Activated T-helper 2 cell treated with anti-CD3 and anti-CD28 coated beads, Interferon-gamma antibody, Interleukin-2, Interleukin-4, amounts not matched to agents 10 μg/mL and 5 μg/mL and 100 μg/mL, durations not matched to agents 14 hours and 24 hours and 36 hours (primary cell): ENCODE measurements at regions not wholly inside any gene's neighbourhood (a gene's known extent, or its start where the extent isn't known, plus 50 kb on each side); places are given as distances from the start of the nearest gene placed in this dataset.

Experiments used
- DNase-seq: peaks from one replicate; pipeline ENCODE4 v3.0.0; 2021; ENCODE audit warnings: low spot score
- H3K27ac Mint-ChIP-seq: one replicate; pipeline ENCODE4 v1.8.0; 2021; ENCODE audit warnings: mixed read lengths
- H3K27me3 Mint-ChIP-seq: one replicate; pipeline ENCODE4 v1.8.0; 2021; ENCODE audit warnings: low read depth, mixed read lengths
- H3K36me3 Mint-ChIP-seq: one replicate; pipeline ENCODE4 v1.8.0; 2021; ENCODE audit warnings: low read depth, mixed read lengths
- H3K4me1 Mint-ChIP-seq: one replicate; pipeline ENCODE4 v1.8.0; 2021; ENCODE audit warnings: low read depth, mixed read lengths
- H3K4me3 Mint-ChIP-seq: one replicate; pipeline ENCODE4 v1.8.0; 2021; ENCODE audit warnings: low read depth, mild to moderate bottlenecking, moderate library complexity, mixed read lengths
- H3K9me3 Mint-ChIP-seq: one replicate; pipeline ENCODE4 v1.8.0; 2021; ENCODE audit warnings: mixed read lengths
- intact Hi-C: fragments of 100-400 bp; cut with micrococcal nuclease; formaldehyde crosslinking; loops from one replicate; pipeline ENCODE4 v1.15.1; 2023

DNA sequence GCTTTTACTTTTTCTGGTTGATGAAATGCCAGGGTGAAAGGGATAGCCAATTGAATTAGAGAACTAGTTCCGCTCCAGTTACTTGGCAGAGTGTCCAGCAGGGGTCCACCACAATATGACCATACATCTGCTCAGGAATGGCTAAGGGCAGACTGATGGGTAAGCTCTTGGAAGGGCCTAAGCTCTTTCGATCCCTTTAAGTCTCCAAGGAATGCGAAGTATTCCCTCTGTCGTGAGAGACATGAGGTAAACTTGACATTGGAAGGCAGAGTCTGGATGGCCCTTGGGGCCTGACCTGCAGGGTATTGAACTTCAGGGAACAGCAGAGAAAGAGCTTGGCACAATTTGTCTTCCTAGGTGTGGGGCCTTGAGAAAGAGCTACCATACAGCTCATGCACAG lies 805.8 kb downstream of the PLOD2 start:
- no peak overlapping the region for H3K27ac Mint-ChIP-seq

DNA sequence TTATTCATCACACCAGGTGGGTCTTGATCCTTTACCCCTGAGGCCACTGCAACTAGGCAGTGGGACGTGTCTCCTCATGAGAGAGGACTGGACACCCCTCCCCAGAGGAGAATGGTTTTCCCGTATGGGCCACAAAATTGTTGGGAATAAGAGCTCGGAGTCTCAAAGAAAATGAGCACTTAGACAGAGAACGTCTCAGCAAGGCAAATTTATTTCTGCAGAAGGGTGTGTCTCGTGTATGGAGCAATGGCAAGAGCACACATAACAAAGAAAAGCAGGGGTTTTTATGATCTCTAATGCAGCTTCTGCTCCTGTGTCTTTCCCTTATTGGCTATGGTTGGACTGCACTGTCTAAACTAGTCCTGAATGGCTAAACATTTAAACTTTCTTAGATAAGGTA lies 803.5 kb downstream of the PLOD2 start:
- Mint-ChIP-seq H3K4me1 (no peaks in the 10 kb centered on the region), H3K36me3 (no peaks in the 10 kb centered on the region), H3K4me3 (no peak overlapping the region)

More for the DNA sequence above, 805.8 kb downstream of the PLOD2 start:
- intact Hi-C loops: no loop called here
- peaks cover 37% of the 10 kb centered on the region for H3K9me3 Mint-ChIP-seq
- no peak for DNase-seq
- no peaks in the 10 kb centered on the region for H3K36me3 Mint-ChIP-seq
- H3K4me3 Mint-ChIP-seq: no peak overlapping the region
- H3K27me3 Mint-ChIP-seq: no peaks in the 10 kb centered on the region
- H3K4me1 Mint-ChIP-seq: no peaks in the 10 kb centered on the region

DNA sequence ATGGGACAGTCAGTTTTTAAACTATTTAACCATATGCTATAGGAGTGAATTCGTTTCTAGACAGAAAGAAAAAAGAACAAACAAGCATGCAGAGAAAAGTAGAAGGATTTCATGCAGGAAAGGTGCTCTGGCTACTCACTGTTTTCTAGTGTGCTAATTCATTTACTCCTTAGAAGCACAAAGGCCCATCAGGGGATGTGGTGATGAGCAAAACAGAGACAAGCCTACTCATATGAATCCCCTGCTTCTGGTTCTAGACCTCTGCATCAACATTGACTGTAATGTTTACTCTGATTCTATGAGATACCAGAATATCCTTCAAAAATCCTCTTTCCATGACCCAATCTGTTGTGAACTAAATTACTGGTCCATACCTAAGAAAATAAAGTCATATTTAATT lies 801.9 kb downstream of the PLOD2 start:
- intact Hi-C loops: no loop called here
- no peak for DNase-seq
- H3K4me3 Mint-ChIP-seq: no peak overlapping the region
- H3K9me3 Mint-ChIP-seq: peaks cover 30% of the 10 kb centered on the region
- H3K36me3 Mint-ChIP-seq: no peaks in the 10 kb centered on the region
- H3K27ac Mint-ChIP-seq: no peak overlapping the region
- H3K27me3 Mint-ChIP-seq: no peaks in the 10 kb centered on the region
- H3K4me1 Mint-ChIP-seq: no peaks in the 10 kb centered on the region

More for the DNA sequence above, 803.5 kb downstream of the PLOD2 start:
- Mint-ChIP-seq H3K27ac (no peak overlapping the region), H3K27me3 (no peaks in the 10 kb centered on the region), H3K9me3 (peaks cover 37% of the 10 kb centered on the region)
- DNase-seq: no peak
- intact Hi-C loops: no loop called here

DNA sequence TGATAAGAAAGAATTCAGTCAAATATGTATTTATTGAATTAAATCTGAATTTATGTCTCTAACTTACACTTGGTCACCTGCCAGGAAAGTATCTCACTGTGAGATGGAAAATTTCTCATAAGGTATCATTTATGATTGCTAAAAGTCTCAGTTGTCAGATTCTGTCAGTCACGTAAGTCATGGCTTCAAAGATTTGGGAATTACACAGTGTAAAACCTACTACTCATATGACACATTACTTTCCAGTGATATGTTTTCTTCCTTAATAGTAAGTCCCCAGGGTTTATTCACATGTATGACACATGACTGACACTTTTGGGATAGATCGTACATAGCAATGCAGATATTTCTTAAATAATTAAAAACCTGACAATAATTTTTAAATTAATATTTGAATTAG lies 792.2 kb downstream of the PLOD2 start:
- Mint-ChIP-seq H3K4me3 (no peak overlapping the region), H3K27me3 (no peaks in the 10 kb centered on the region), H3K4me1 (no peaks in the 10 kb centered on the region), H3K9me3 (peaks cover 3% of the 10 kb centered on the region), H3K36me3 (no peaks in the 10 kb centered on the region), H3K27ac (no peak overlapping the region)
- DNase-seq: no peak
- intact Hi-C loops: no loop called here

DNA sequence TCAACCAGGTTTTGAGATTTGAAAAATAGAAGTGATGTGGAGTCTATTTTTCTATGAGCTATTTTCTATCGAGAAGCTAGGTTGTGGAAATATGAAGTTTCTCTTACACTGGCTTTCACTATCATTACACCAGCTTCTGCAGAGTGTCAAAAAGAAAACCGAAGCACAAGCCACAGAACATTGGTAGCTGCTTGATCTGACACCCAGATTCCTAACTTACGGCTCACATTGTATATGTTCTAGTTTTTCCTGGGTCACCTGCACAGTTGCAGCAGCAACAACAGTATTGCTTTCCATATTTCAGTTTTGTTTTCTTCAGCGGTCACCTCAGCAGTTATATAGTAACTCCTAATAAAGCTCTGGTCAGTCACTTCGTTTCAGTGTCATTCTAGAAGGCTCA lies 790.1 kb downstream of the PLOD2 start:
- no peak overlapping the region for H3K4me3 Mint-ChIP-seq
- no peak overlapping the region for H3K27ac Mint-ChIP-seq
- no peaks in the 10 kb centered on the region for H3K36me3 Mint-ChIP-seq
- no peaks in the 10 kb centered on the region for H3K4me1 Mint-ChIP-seq
- peaks cover 8% of the 10 kb centered on the region for H3K9me3 Mint-ChIP-seq
- H3K27me3 Mint-ChIP-seq: no peaks in the 10 kb centered on the region
- no peak for DNase-seq
- intact Hi-C loops: no loop called here

DNA sequence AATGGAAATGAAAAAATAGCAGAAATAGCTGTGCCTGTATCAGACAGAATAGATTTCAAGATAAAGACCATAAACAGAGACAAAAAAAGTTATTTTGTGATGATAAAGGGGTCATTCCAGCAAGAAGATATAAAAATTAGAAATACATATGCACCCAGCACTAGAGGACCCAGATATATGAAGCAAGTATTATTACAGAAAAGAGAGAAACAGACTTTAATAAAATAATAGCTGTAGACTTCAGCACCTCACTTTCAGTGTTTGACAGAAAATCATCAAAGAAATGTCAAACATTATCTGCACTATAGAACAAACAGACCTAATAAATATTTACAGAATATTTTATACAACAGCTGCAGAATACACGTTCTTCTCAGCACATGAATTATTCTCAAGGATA lies 783.7 kb downstream of the PLOD2 start:
- no peaks in the 10 kb centered on the region for H3K36me3 Mint-ChIP-seq
- no peak overlapping the region for H3K27ac Mint-ChIP-seq
- no peak overlapping the region for H3K4me3 Mint-ChIP-seq
- intact Hi-C loops: no loop called here
- no peaks in the 10 kb centered on the region for H3K27me3 Mint-ChIP-seq
- no peak for DNase-seq
- peaks cover 14% of the 10 kb centered on the region for H3K9me3 Mint-ChIP-seq
- no peaks in the 10 kb centered on the region for H3K4me1 Mint-ChIP-seq

DNA sequence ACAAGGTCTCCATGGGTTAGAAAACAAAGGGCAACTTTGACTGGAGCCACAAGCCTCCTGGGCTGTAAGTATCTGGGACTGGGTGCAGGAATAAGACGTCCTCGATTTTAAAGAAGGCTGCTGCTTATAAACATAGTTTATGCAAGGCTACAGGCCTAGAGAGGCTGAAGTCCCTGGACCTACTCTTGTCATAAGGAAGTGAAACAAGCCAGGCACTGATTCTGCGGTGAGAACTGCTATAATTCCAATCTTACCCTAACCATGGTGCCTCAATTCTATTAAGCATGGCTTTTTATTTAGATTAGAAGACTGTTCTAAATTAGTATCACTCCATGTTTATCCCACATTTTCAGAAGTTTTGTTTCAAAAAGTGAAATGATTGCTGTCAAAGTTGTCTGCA lies 777.6 kb downstream of the PLOD2 start:
- Mint-ChIP-seq H3K9me3 (peaks cover 8% of the 10 kb centered on the region), H3K27me3 (no peaks in the 10 kb centered on the region), H3K4me3 (no peak overlapping the region), H3K36me3 (no peaks in the 10 kb centered on the region), H3K4me1 (no peaks in the 10 kb centered on the region), H3K27ac (no peak overlapping the region)
- DNase-seq: no peak
- intact Hi-C loops: no loop called here

DNA sequence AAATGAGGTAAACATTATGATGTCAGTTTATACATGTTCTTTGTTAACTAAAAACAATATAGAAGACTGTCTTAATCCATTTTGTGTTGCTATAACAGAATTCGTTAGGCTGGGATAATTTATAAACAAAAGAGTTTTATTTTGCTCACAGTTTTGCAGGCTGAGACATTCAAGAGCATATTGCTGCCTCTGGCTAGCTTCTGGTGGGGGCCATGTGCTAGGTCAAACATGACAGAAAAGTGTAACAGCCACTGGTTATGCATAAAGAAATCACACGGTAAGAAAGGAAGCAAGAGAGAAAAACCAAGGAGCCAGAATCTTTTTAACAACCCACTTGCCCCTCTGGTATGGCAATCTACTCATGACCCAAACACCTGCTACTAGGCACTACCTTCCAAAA lies 776.7 kb downstream of the PLOD2 start:
- intact Hi-C loops: no loop called here
- Mint-ChIP-seq H3K27me3 (no peaks in the 10 kb centered on the region), H3K9me3 (peaks cover 14% of the 10 kb centered on the region), H3K36me3 (no peaks in the 10 kb centered on the region), H3K27ac (no peak overlapping the region), H3K4me3 (no peak overlapping the region), H3K4me1 (no peaks in the 10 kb centered on the region)
- no peak for DNase-seq

DNA sequence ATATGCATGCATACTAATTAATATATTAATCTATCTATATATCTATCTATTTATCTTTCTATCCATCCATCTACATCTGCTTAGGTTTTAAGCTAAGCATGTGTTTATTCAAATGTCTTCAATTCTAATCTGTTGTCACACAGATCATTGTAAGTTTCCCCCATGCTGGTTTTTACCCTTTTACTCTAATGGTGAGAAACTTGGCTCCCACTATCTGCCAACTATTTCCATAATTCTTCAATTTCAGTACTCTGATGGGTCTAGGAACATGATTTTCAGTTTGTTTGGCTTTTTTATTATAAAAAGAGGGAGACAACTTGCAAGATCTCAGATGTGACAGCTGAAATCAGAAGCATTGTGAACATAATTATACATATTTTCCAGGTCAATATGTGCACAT lies 773.8 kb downstream of the PLOD2 start:
- no peaks in the 10 kb centered on the region for H3K4me1 Mint-ChIP-seq
- no peak overlapping the region for H3K4me3 Mint-ChIP-seq
- DNase-seq: no peak
- H3K27ac Mint-ChIP-seq: no peak overlapping the region
- peaks cover 16% of the 10 kb centered on the region for H3K9me3 Mint-ChIP-seq
- intact Hi-C loops: no loop called here
- no peaks in the 10 kb centered on the region for H3K36me3 Mint-ChIP-seq
- no peaks in the 10 kb centered on the region for H3K27me3 Mint-ChIP-seq

DNA sequence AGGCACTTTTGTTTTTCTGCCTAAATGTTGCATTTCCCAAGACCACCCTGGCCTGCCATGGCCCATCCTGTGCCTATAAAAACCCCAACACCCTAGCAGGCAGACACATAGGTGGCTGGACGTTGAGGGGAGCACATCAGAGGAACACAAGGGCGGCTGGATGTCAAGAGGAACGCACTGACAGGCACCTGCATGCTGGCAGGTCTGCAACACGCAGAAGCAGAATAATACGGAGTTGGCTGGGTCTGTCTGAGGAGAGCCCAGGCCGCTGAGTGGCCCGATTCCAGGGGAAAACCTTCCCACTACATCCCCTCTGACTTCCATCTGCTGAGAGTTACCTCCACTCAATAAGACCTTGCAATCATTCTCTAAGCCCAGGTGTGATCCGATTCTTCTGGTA lies 765.6 kb downstream of the PLOD2 start:
- Mint-ChIP-seq H3K27ac (no peak overlapping the region), H3K9me3 (peaks cover 8% of the 10 kb centered on the region), H3K4me3 (no peak overlapping the region), H3K36me3 (no peaks in the 10 kb centered on the region), H3K4me1 (no peaks in the 10 kb centered on the region), H3K27me3 (no peaks in the 10 kb centered on the region)
- intact Hi-C loops: no loop called here
- no peak for DNase-seq

DNA sequence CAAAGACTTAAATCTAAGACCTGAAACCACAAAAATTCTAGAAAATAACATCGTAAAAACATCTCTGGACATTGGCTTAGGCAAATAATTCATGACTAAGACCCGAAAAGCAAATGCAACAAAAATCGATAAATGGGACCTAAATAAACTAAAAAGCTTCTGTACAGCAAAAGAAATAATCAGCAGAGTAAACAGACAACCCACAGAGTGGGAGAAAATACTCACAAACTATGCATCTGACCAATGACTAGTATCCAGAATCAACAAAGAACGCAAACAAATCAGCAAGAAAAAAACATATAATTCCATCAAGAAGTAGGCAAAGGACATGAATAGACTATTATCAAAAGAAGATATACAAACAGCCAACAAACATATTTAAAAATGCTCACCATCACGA lies 749.4 kb downstream of the PLOD2 start:
- H3K4me3 Mint-ChIP-seq: no peak overlapping the region
- H3K27ac Mint-ChIP-seq: no peak overlapping the region
- intact Hi-C loops: no loop called here
- peaks cover 24% of the 10 kb centered on the region for H3K9me3 Mint-ChIP-seq
- H3K27me3 Mint-ChIP-seq: no peaks in the 10 kb centered on the region
- no peaks in the 10 kb centered on the region for H3K36me3 Mint-ChIP-seq
- DNase-seq: no peak
- H3K4me1 Mint-ChIP-seq: no peaks in the 10 kb centered on the region

DNA sequence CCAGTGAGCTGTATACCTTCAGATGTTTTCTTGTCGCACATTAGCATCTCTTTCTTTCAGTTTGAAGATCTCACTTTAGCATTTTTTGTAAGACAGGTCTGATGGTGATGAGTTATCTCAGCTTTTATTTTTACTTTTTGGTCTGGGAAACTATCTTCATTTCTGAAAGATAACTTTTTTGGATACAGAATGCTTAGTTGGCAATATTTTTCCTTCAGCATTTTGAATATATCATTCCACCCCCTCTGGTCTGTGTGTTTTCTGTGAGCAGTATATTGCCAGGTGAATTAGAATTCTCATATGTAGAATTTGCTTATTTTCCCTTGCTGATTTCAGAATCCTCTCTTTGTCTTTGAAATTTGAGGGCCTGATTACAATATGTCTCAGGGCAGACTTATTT lies 743.3 kb downstream of the PLOD2 start:
- DNase-seq: no peak
- H3K9me3 Mint-ChIP-seq: peaks cover 17% of the 10 kb centered on the region
- H3K36me3 Mint-ChIP-seq: no peaks in the 10 kb centered on the region
- intact Hi-C loops: no loop called here
- no peaks in the 10 kb centered on the region for H3K27me3 Mint-ChIP-seq
- no peak overlapping the region for H3K4me3 Mint-ChIP-seq
- H3K27ac Mint-ChIP-seq: no peak overlapping the region
- no peaks in the 10 kb centered on the region for H3K4me1 Mint-ChIP-seq

DNA sequence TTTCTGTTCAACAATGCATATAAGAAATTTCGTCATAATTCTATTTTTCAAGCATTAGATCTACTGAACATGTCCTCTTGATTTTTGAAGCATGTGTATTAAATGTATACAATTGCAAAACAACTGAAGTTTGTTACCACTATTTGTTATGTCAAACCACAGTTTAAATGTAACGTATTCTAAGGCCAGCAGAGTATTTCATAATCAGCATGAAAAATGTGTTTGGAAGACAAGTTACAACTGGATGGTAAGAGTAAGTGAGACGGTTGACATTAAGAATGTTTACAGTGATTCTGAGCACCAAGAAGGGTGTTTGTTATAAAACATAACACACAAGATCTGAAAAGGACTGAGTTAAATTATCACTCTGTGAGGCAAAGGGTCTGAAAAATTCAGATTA lies 738.4 kb downstream of the PLOD2 start:
- DNase-seq: no peak
- intact Hi-C loops: no loop called here
- Mint-ChIP-seq H3K4me3 (no peak overlapping the region), H3K4me1 (no peaks in the 10 kb centered on the region), H3K9me3 (peaks cover 4% of the 10 kb centered on the region), H3K27me3 (no peaks in the 10 kb centered on the region), H3K27ac (no peak overlapping the region), H3K36me3 (no peaks in the 10 kb centered on the region)

DNA sequence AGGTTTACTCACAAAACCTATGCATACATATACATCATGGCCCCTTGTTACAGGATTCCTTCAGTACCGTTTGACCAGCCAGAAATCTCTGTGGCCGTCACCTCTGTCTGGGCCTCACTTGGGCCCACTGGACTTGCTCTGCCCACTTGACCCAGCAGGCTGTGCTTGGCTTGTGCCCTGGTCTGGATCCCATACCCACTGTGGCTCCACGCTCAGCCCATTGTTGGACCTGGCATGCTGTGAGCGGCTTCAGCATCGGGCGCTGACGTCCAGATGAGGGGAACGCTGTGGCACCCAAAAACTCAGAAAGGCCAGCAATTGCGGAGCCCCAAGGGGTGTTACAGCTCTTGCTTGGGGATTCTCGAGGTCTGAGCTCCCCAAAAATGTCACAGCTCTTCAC lies 733.6 kb downstream of the PLOD2 start:
- Mint-ChIP-seq H3K36me3 (no peaks in the 10 kb centered on the region), H3K4me3 (no peak overlapping the region), H3K4me1 (no peaks in the 10 kb centered on the region), H3K27me3 (no peaks in the 10 kb centered on the region), H3K27ac (no peak overlapping the region), H3K9me3 (no peaks in the 10 kb centered on the region)
- intact Hi-C loops: no loop called here
- DNase-seq: no peak
